RPMI7951 (cell line): ENCODE measurements at regions not wholly inside any gene's neighbourhood (a gene's known extent, or its start where the extent isn't known, plus 50 kb on each side); places are given as distances from the start of the nearest gene placed in this dataset.

Experiments
- DNase-seq: peaks from one replicate; pipeline ENCODE4 v3.0.0-alpha.2; 2012; ENCODE audit warnings: low read depth

GRCh38 chr11:13220148-13220547 is 57.4 kb upstream of the BMAL1 start:
- DNase-seq = no peak

DNA sequence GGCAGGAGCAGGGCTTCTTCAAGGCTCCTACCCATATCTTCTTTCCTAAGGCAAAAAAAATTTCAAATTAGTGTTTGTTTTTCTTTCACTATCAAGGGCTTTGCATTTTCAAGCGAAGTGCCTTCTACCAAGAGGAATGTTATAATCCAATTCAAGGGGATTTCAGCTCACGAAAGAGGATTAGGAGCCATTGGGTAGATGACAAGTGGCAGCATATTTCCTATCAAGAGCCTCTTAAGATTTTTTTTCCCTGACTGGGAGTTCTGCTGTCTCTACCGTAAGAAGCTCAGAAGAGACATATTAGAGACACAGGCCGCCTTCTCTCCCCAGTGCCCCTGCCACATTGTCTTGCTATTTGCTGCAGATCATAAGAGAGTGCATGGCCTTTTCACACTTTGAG is 55.9 kb upstream of the BMAL1 start:
- no peak for DNase-seq

- no peak for DNase-seq
Measured at GRCh38 chr11:13222285-13222684, 55.3 kb upstream of the BMAL1 start.

GRCh38 chr11:13223112-13223511 is 54.5 kb upstream of the BMAL1 start:
- no peak for DNase-seq

- DNase-seq = peak; percentile 41
Measured at GRCh38 chr11:13224324-13224723, 53.3 kb upstream of the BMAL1 start.

DNA sequence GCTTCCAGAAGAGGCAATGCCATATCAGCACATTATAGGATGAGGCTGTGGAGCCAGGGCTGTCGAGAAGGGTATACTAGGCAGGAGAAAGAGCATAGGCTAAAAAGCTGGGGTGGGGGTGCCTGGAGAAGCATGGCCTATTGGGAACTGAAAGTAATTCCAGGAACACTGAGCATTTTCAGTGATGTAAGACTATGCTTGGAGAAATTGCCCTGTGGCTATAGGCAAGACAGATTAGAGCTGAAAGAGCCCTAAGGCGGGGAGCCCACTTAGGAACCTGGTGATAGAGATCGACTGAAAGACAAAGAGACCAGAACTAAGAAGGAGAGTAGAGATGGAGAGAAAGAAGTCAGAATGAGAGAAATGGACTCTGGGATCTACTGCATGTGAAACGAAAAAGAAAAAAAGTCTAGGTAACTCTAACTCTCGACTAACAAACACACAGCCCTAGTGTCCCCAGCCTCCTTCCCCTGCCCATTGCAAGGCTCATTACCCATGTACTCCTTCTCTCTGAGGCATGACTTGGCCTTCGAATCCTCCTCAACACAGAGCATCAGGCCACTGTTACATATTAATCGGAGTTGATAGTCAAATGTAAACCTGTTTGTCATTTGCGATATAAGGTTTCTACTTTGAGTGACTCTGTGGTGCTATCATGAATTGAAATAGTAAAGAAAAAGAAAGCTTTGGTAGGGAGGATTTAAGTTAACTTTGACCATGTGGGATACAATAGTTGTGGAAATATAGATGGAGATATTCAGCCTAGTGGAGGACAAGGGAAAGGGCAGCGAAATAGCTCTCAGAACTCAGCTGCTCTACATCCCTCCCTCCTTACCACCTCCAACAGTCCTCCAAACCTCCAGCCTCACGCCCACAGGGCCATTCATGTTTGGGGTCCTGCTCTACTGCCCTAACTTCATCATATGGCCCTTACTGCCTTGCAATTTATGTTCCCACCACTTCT is 52.3 kb upstream of the BMAL1 start:
- DNase-seq = no peak

- no peak for DNase-seq
Measured at GRCh38 chr11:13227676-13228255, 49.8 kb upstream of the BMAL1 start.
